ENCODE measurements at regions not wholly inside any gene's neighbourhood (a gene's known extent, or its start where the extent isn't known, plus 50 kb on each side); places are given as distances from the start of the nearest gene placed in this dataset.

DNA sequence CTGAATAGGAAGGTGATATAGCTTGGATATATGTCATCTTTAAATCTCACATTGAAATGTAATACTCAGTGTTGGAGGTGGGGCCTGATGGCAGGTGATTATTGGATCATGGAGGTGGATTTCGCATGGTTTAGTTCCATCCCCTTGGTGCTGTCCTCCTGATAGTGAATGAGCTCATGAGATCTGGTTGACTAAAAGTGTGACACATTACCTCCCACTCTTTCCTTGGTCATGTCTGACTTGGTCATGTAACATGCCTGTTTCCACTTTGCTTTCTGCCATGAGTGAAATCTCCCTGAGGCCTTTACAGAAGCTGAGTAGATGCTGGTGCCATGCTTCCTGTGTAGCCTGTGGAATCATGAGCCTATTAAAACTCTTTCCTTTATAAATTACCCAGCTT lies 664.5 kb upstream of the NR5A2 start:
- no peak for DNase-seq

DNA sequence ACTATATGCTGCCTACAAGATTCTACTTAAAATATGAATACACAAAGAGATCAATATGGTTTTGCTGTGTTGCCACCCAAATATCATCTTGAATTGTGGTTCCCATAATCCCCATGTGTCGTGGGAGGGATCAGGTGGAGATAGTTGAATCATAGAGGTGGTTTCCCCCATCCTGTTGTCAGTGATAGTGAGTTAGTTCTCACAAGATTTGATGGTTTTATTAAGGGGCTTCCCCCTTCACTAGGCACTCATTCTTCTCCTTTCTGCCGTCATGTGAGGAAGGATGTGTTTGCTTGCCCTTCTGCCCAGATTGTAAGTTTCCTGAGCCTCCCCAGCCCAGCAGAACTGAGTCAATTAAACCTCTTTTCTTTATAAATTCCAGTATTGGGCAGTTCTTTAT lies 654.4 kb upstream of the NR5A2 start:
- no peak for DNase-seq

DNA sequence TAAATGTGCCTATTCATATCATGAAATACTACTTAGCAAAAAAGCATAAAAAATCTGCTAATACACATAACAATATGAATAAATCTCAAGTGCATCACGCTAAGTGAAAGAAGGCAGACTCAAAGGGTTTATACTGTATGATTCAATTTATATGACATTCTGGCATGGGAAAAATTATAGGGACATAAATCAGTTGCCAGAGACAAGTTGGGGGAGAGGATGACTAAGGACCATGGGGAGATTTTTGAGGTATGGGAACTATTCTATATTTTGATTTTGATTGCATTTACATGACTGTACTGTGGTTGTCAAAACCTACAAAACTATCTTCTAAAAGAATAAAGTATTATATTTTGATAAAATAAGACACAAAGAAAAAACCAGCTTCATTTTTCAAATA lies 650.3 kb upstream of the NR5A2 start:
- DNase-seq, result no peak

GRCh38 chr1:199383793-199384192 lies 643.7 kb upstream of the NR5A2 start:
- DNase-seq, result no peak

- DNase-seq, result no peak
Measured at GRCh38 chr1:199394856-199395255, 632.7 kb upstream of the NR5A2 start.

DNA sequence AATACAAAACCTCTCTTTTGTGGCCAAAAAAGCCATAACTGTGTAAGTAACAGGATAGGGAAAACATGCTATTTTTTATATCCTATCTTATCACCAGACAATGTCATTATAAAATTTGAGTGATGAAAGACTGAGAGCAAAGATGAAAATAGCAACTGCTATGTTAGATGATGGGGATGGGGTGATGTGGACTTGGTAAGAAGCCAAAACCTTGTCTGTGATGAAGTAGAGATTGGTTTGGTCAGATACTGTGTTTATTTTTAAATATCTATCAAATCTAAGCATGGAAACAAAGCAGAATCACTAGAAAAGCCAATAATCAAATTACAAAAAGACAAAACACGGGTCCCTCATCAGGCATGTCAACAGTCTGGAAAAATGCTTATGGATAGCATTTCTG lies 631.1 kb upstream of the NR5A2 start:
- DNase-seq, result no peak

DNA sequence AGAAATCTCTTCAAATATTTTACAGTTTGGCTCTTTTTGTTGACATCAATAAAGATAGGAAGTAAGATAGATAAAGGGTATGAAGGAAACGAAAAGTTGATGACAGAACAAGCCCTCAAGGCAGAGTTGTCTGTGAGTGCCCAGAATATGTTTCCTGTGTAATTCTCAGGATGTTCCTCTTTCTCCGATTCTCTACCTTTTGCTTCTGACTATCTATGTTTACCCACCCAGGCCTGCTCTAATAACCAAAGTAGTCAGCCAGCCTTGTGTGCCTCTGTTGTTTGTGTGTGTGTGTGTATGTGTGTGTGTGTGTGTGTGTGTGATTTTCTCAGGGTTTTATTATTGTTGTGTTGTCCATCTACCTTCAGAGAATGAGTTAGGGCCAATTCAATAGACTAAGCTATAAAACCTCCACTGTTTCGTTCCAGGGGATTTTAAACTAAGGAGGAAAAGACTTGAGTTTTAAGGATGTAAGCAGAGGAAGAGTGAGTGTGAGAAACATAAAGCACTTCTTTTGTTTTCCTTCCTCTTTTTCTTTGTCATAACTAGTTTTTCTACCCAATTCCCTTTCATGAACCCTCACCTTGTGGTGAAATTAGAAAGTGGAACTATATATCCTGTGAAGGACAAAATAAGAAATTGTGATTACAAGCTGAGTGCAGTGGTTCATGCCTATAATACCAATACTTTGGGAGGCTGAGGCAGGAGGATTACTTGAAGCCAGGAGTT lies 627.4 kb upstream of the NR5A2 start:
- DNase-seq, result no peak

GRCh38 chr1:199403531-199404116 lies 623.9 kb upstream of the NR5A2 start:
- no peak for DNase-seq

GRCh38 chr1:199404191-199404590 lies 623.3 kb upstream of the NR5A2 start:
- no peak for DNase-seq

GRCh38 chr1:199404976-199405375 lies 622.5 kb upstream of the NR5A2 start:
- no peak for DNase-seq

DNA sequence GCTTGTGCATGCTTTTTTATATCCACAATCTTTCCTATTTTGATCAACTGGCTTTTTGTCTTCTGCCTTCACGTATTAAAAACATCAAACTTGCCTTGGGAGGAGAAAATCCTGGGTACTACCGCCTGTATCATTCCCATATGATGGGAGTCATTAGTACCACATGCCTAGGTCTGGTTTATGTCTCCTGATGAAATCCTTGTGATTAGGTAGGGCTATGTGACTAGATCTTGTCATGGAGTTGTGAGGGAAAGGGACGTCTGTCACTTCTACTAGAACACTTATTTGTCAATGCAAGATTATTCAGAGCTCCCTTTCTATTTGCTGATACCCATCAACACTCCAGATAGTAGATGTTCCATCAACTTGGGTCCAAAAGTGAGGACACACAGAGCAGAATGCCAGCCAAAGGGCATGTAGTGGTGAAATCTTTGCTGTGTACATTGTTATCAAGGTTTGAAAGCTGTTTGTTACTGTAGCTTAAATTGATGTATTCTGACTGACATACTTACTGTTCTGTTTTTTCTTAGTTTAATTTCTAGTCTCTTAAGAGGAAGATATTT lies 621.8 kb upstream of the NR5A2 start:
- DNase-seq, result no peak

- no peak for DNase-seq
Measured at GRCh38 chr1:199410462-199410861, 617.0 kb upstream of the NR5A2 start.

GRCh38 chr1:199411506-199411905 lies 616.0 kb upstream of the NR5A2 start:
- no peak for DNase-seq

- DNase-seq, result no peak
Measured at GRCh38 chr1:199422206-199422605, 605.3 kb upstream of the NR5A2 start.

GRCh38 chr1:199447906-199448305 lies 579.6 kb upstream of the NR5A2 start:
- DNase-seq, result no peak

DNA sequence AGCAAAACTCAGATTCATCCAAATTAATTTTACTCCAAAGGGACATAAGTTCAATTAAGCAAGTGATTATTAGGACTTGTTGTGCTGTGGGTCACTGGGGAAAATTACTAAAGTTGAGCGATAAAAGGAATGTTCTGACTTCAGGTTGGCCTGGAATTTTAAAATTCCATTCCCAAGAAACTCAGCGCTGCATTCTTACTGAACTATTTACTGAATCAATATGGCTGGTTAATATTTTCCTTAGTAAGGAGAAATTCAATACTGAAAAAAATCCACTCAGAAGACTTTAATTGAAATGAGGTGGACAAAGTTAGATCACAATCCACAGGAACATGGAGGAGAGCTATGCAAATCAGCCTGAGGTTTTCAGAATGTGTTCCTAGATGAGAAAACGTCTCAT lies 578.9 kb upstream of the NR5A2 start:
- DNase-seq, result no peak

DNA sequence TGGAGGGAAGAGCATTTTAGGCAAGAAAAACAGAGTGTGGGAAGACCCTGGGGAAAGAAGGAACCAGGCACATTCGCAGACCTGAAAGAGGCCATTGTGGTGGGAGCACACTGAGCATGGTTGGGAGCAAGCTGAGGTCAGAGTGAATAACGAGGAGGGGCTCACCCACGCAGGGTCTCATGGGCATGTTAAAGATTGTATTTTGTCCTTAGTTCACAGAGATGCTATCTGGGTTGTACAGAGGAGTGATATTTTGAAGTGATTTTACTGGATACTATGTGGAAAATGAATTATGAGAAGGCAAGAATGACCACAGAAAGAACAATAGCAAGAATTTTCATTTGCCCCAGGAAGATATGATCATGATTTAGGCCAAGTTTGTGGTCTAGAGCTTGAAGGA lies 578.3 kb upstream of the NR5A2 start:
- DNase-seq, result no peak

- no peak for DNase-seq
Measured at GRCh38 chr1:199449681-199450080, 577.8 kb upstream of the NR5A2 start.

DNA sequence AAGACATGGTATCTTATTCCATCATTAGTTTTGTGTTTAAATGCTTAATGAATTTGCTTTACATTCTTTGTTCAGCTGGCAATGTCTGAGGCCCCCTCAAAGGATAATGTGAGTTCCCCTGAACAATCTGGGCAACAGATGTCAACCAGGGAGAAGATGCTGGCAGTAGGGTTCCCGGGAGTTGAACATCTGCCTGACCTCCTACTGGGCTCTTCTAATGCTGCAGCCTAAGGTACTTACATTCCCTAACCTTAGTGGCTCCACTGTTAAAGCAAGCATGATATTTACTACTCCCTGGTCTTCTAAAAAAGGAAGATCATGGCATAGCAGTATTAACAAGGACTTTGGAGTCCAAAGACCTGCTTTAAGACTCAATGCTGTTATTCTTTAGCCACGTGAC lies 574.9 kb upstream of the NR5A2 start:
- no peak for DNase-seq

DNA sequence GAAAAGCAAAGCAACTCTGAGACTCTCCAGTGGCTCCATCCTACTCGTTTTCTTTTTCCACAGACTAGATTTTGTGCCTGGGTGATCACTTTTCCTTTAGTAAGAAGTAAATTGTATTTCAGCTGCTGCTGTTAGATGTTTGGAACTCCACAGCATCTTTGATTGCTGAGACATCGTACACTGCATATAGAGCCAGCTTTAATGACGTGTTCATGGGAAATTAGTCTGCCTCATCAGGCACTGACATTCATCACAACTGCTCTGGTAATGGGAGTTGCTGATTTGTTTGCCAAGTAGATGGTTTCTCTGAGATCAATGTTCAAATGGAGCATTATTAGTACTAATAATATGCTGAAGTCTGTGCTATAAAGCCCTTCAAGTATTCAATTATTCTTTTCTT lies 573.8 kb upstream of the NR5A2 start:
- DNase-seq, result no peak

DNA sequence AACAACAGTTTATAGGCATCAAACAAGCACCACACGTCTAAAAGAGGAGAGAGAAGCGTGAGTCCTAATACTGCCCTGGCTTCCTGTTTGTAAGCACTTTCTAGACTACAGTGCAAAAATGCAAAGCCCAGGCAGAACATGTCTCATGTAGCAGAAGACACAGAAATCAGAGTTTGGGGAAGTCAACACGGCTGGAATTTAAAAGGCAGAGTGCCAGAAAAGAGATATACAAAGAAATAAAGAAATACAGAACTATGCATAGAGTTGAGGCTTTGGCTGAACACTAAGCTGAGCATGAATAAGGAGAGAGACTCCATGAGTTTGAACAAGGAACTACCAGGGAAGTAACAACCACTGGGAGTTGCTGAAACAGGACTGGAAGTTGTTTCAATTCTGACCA lies 566.6 kb upstream of the NR5A2 start:
- no peak for DNase-seq

GRCh38 chr1:199463521-199464127 lies 563.9 kb upstream of the NR5A2 start:
- no peak for DNase-seq

DNA sequence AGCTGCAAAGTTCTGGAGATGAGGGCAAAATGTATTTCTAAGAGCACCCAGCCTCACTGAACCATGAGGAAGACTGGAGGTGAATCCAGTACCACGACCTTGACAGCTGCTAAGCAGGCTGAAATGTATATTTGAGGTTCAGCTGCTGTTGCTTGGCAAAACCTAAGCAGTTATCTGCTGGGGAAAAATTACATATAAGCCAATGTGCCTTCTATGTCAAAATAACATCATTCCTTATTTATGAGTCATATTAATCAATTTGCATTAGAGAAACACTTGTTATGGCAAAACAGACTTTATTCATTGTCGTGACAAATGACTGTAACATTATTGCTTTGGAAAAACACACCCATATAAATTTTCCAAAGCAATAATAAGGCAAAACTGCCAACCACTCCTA lies 560.5 kb upstream of the NR5A2 start:
- DNase-seq, result no peak

DNA sequence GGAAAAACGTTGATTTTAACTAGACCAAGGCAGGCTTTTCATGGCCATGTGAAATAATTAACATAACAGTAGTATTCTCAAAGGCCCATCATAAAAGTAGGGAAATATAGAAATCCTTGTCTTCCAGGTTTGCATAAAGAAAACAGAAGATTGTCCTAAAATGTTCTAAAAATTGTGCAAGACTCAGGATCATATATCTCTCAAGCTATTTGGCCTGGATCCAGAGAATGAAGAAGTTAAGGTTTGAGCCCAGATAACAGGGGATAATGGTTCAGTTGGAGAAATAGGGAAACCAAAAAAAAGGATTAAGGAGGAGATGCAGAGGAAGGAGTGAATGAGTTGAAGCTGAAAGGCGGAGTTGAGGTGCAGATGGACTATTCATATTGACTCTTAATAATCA lies 555.5 kb upstream of the NR5A2 start:
- no peak for DNase-seq

Measured in activated gamma-delta T cell treated with Interleukin-2 at 50 U/mL for 16 hours (primary cell).